IPS-11a (cell line): ENCODE measurements at regions not wholly inside any gene's neighbourhood (a gene's known extent, or its start where the extent isn't known, plus 50 kb on each side); places are given as distances from the start of the nearest gene placed in this dataset.
"Not testable (repeated sequence)": the region's sequence is repeated elsewhere in the genome, so short reads cannot be mapped to it uniquely, and the experiment has no call there.

Source experiments
- H3K4me3 ChIP-seq: one replicate; pipeline ENCODE4 v1.5.1; 2013; ENCODE audit warnings: low read depth, low read length, control low read depth

GRCh38 chr4:167908816-167909215, 183.5 kb upstream of the ANXA10 start:
- H3K4me3 ChIP-seq = no peak overlapping the region

GRCh38 chr4:167912535-167912934, 179.8 kb upstream of the ANXA10 start:
- H3K4me3 ChIP-seq = not testable (repeated sequence)

GRCh38 chr4:167918077-167918476, 174.3 kb upstream of the ANXA10 start:
- H3K4me3 ChIP-seq = no peak overlapping the region

- no peak overlapping the region for H3K4me3 ChIP-seq
Measured at GRCh38 chr4:167930166-167930565, 162.2 kb upstream of the ANXA10 start.

GRCh38 chr4:167934216-167934615, 158.1 kb upstream of the ANXA10 start:
- H3K4me3 ChIP-seq = no peak overlapping the region

GRCh38 chr4:167939863-167940616, 152.3 kb upstream of the ANXA10 start:
- H3K4me3 ChIP-seq = no peak overlapping the region

GRCh38 chr4:167943872-167944505, 148.3 kb upstream of the ANXA10 start:
- H3K4me3 ChIP-seq = no peak overlapping the region

- no peak overlapping the region for H3K4me3 ChIP-seq
Measured at GRCh38 chr4:167944721-167945120, 147.6 kb upstream of the ANXA10 start.

- no peak overlapping the region for H3K4me3 ChIP-seq
Measured at GRCh38 chr4:167955006-167955405, 137.3 kb upstream of the ANXA10 start.

GRCh38 chr4:167956676-167957075, 135.7 kb upstream of the ANXA10 start:
- no peak overlapping the region for H3K4me3 ChIP-seq

GRCh38 chr4:167964766-167965373, 127.5 kb upstream of the ANXA10 start:
- H3K4me3 ChIP-seq = no peak overlapping the region

- H3K4me3 ChIP-seq = no peak overlapping the region
Measured at GRCh38 chr4:167966143-167966542, 126.2 kb upstream of the ANXA10 start.

GRCh38 chr4:167973513-167973912, 118.8 kb upstream of the ANXA10 start:
- no peak overlapping the region for H3K4me3 ChIP-seq

- no peak overlapping the region for H3K4me3 ChIP-seq
Measured at GRCh38 chr4:167985565-167985964, 106.8 kb upstream of the ANXA10 start.

GRCh38 chr4:167986044-167986443, 106.3 kb upstream of the ANXA10 start:
- no peak overlapping the region for H3K4me3 ChIP-seq

GRCh38 chr4:167987285-167987684, 105.1 kb upstream of the ANXA10 start:
- H3K4me3 ChIP-seq = no peak overlapping the region

- no peak overlapping the region for H3K4me3 ChIP-seq
Measured at GRCh38 chr4:167989815-167990214, 102.5 kb upstream of the ANXA10 start.

- H3K4me3 ChIP-seq = not testable (repeated sequence)
Measured at GRCh38 chr4:168008112-168008511, 84.2 kb upstream of the ANXA10 start.

GRCh38 chr4:168019019-168019651, 73.2 kb upstream of the ANXA10 start:
- no peak overlapping the region for H3K4me3 ChIP-seq

GRCh38 chr4:168019921-168020320, 72.4 kb upstream of the ANXA10 start:
- H3K4me3 ChIP-seq = no peak overlapping the region

GRCh38 chr4:168021666-168022065, 70.7 kb upstream of the ANXA10 start:
- H3K4me3 ChIP-seq = no peak overlapping the region

GRCh38 chr4:168028568-168028967, 63.8 kb upstream of the ANXA10 start:
- no peak overlapping the region for H3K4me3 ChIP-seq
